ENCODE measurements at regions not wholly inside any gene's neighbourhood (a gene's known extent, or its start where the extent isn't known, plus 50 kb on each side); places are given as distances from the start of the nearest gene placed in this dataset.
"Not testable (repeated sequence)": the region's sequence is repeated elsewhere in the genome, so short reads cannot be mapped to it uniquely, and the experiment has no call there.

- DNase-seq (ENCODE audit: low read depth, low spot score) = no peak
- H3K4me3 ChIP-seq (ENCODE audit: low read length) = no peak overlapping the region
These were observed 293.7 kb upstream of the CLEC14A start for GRCh38 chr14:38549564-38549963.

GRCh38 chr14:38547961-38548490, 292.1 kb upstream of the CLEC14A start:
- H3K4me3 ChIP-seq (ENCODE audit: low read length) = no peak overlapping the region
- no peak for DNase-seq (ENCODE audit: low read depth, low spot score)

GRCh38 chr14:38546932-38547551, 291.1 kb upstream of the CLEC14A start:
- no peak for DNase-seq (ENCODE audit: low read depth, low spot score)
- H3K4me3 ChIP-seq (ENCODE audit: low read length) = no peak overlapping the region

DNA sequence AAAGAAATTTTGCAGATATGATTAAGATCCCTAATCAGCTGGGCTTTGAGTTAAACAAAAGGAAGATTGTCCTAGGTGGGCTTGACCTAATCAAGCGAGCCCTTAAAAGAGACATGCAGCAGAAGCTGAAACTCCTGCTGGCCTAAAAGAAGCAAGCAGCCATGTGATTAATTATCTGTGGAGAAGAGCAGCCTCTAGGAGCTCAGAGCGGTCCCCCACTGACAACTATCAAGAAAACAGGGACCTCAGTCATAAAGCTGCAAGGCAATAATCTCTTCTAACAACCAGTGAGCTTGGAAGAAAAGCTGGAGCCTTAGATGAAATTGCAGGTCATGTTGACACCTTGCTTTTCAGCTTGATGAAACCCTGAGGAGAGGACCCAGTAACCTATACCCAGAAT, 288.9 kb upstream of the CLEC14A start:
- no peak for DNase-seq (ENCODE audit: low read depth, low spot score)
- H3K4me3 ChIP-seq (ENCODE audit: low read length) = no peak overlapping the region

DNA sequence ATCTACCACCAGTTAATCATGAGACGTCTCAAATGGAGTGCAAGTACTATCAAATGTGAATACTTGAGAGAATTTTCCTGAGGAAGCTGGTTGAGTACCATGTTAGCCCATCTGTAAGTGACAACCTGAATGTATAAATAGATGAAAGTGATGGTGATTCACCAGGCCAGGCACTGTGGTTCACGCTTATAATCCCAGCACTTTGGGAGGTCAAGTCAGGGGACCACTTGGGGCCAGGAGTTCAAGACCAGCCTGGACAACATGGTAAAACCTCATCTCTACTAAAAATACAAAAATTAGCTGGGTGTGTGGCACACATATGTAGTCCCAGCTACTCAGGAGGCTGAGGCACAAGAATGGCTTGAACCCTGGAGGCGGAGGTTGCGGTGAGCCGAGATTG, 288.0 kb upstream of the CLEC14A start:
- DNase-seq (ENCODE audit: low read depth, low spot score); H3K4me3 ChIP-seq (ENCODE audit: low read length): not testable (repeated sequence)

GRCh38 chr14:38538053-38538452, 282.2 kb upstream of the CLEC14A start:
- H3K4me3 ChIP-seq (ENCODE audit: low read length); DNase-seq (ENCODE audit: low read depth, low spot score): not testable (repeated sequence)

DNA sequence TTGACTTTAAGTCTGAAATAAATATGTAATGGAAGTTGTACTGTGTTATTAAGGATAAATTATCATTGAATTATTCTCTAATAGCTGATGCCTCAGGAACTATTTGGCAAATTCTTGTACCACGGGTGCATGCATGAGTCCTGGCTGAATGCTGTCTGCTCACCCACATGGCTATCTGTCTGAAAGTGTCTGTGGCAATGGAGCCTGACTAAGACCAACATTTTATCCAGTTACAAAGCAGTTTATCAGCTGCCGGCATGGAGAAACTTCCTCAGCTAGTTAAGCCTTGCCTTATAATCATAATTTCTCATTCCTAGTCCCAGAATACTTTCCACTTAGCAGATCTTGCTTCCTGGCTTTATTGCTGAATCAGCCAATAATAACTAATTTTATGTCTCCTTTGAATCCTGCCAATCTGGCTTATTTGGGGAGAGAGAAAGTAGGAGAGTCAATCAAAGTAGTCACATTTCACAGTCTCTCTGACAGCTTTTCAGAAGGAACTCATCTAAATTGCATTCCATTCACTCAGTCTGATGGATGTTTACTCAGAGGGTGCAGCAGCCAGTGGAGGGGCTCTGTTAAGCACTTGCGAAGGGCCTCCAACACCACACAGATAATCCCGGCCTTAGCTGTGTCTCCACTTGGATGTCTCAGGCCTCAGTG, 280.6 kb upstream of the CLEC14A start:
- DNase-seq (ENCODE audit: low read depth, low spot score) = no peak
- H3K4me3 ChIP-seq (ENCODE audit: low read length) = no peak overlapping the region

DNA sequence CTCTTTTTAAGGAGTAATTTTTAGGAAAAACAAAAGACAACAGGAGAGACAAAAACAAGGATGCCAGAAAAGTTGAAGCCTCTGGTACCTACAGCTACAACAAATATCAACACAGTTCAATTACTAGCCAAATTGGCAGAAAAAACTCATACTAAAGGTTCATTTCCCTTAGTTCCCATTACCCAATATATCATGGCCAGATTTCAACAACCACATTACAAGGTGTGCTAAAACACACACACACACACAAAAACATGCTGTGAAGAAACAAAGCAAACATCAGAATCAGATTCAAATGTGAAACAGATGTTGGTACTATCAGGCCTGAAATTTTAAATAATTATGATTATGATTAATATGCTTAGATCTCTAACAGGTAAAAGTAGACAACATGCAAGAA, 272.7 kb upstream of the CLEC14A start:
- no peak overlapping the region for H3K4me3 ChIP-seq (ENCODE audit: low read length)
- no peak for DNase-seq (ENCODE audit: low read depth, low spot score)

DNA sequence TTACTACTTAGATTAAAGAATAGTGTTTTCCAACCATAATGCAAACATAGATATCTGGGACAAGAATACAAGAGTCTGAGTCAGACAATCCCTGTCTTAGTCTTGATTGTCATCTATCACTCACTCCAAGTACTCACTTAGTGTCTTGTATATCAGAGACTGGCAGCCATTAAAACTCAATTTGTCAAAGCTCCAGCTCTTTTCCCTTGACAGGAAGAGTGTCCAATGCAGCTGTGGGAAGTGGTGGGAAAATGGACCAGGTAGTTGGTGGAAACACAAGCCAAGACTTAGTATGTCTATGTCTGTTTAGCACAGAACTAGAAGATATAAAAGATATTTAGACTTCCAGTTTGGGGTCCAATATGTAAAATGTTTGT, 271.6 kb upstream of the CLEC14A start:
- no peak overlapping the region for H3K4me3 ChIP-seq (ENCODE audit: low read length)
- DNase-seq (ENCODE audit: low read depth, low spot score) = no peak

DNA sequence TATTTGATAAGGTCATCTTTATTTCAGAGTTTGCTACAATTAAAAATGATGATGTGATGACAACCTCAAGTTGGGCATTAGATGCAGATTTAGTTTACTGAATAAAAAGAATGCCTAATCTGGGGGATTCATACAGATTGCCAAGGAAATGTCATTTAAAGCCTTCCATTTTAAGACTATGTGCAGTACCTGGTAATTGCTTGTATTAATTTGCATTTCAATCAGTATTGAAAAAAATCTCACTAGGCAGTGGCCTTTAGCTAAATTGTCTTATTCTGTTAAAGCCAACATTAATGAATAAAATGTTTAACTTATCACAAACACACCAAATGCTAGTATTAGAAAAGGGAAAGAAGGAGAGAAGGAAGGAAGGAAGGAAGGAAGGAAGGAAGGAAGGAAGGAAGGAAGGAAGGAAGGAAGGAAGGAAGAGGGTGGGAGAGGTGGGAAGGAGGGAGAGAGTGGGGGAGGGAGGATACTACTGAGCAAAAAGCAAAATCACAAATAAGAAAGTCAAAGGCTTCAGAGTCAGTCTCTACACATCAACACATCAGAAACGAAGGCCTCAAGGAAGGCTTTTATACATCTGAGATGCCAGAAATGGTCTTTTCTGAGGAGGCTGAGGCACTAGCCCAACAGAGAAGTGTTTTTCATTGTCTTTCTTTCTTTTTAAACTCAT, 271.1 kb upstream of the CLEC14A start:
- H3K4me3 ChIP-seq (ENCODE audit: low read length) = no peak overlapping the region
- no peak for DNase-seq (ENCODE audit: low read depth, low spot score)

DNA sequence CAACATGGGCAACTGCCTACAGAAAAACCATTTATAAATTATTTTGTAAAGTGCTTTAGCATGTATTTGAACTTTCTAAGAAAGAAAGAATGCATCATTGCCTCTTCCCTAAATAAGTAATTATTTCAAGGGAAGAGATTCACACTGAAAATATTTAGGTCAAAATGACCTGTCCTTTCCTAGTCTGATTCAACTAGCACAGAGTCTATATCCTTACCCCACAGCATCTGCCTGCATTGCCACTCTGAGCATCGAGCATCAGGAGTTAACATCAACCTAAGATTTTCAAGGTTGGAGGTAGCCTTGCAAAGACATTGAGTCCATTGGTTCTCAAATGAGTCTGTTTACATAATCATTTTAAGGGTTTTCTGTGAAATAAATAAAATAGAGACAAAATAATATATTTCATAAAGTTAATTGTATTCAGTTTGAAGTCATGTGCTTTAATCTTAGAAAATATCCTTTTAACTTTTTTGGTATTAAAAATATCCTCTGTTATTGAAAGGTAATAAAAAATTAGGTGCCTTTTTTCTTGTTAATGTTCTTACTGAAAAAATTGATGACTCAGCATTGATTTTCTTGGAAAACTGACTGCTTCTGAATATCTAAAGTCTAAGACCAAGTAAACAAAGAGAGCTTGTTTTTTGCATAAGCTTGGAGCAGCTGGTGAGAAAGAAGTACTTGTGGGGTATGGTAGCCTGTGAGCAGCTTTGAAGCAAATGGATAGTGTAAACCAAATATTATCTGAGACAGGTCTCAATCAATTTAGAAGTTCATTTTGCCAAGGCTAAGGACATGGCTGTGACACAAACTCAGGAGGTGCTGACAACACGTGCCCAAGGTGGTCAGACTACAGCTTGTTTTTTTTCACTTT, 269.0 kb upstream of the CLEC14A start:
- no peak for DNase-seq (ENCODE audit: low read depth, low spot score)
- H3K4me3 ChIP-seq (ENCODE audit: low read length) = no peak overlapping the region

DNA sequence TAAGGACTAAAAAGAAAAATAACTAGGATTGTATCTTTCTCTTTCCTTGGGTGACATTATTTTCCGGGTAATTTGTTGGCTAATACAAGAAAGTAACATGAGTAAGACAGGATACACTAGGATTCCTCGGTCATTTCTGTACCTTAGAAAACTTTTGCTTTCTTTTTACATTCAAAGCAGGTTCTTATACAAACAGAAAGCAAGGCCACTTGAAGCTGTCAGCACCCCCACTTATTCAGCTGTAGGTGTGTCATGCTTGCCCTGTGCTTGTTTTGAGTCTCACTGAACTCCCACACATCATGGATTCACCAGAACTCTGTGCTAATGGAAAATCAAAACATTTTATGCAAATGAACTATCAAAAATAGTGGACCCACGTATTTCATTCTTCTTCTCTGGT, 266.8 kb upstream of the CLEC14A start:
- no peak for DNase-seq (ENCODE audit: low read depth, low spot score)
- H3K4me3 ChIP-seq (ENCODE audit: low read length) = no peak overlapping the region

DNA sequence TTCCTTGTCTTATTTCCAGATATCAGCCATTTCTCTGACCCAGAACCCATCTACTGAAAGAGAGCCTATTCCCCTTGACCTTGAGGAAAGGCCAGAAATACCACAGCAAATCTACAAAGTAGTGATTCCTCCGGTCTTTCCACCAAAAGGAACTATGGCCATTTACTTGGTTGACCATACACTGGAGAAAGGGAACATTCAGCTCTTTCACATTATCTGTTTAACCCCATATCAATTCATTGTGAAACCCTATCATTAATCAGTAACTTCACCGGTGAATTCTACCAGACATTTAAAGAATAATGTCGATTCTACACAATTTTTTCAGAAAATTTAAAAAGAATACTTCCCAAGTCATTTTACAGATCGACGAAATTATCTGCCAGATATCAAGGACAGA, 265.7 kb upstream of the CLEC14A start:
- no peak for DNase-seq (ENCODE audit: low read depth, low spot score)

DNA sequence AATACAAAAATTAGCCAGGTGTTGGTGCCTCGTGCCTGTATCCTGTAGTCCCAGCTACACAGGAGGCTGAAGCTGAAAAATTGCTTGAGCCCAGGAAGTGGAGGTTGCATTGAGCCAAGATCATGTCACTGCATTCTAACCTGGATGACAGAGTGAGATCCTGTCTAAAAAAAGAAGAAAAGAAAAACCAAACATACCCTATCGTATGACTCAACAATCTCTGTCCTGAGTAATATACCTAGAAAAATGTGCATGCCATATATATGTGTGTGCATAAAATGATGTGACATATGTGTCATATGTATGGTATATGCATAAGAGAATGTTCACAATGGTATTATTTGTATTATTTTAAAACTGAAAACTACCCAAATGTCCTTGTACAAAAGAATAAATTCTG, 261.5 kb upstream of the CLEC14A start:
- H3K4me3 ChIP-seq (ENCODE audit: low read length) = no peak overlapping the region
- DNase-seq (ENCODE audit: low read depth, low spot score) = no peak

More for the DNA sequence above, 265.7 kb upstream of the CLEC14A start:
- no peak overlapping the region for H3K4me3 ChIP-seq (ENCODE audit: low read length)

DNA sequence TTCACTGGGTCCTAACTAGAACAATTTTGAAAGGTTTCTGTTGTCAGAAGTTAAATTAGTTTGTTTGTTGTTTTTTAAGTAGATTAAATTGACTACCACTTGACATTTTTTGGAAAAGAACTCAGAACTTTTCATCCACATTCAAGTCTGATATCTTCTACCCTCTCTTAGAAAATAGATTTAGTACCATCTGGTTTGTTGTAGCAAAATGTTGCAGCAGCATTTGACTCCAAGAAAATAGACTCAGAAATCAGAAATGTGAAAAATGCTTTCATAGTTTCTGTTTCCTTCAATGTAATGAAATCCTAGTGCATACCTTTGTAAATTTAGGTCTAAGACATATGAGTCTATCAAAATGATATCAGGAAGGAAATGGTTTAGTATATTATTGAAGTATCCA, 256.3 kb upstream of the CLEC14A start:
- H3K4me3 ChIP-seq (ENCODE audit: low read length) = no peak overlapping the region
- DNase-seq (ENCODE audit: low read depth, low spot score) = no peak

GRCh38 chr14:38507299-38507698, 251.4 kb upstream of the CLEC14A start:
- no peak overlapping the region for H3K4me3 ChIP-seq (ENCODE audit: low read length)
- DNase-seq (ENCODE audit: low read depth, low spot score) = no peak

GRCh38 chr14:38505973-38506249, 250.0 kb upstream of the CLEC14A start:
- H3K4me3 ChIP-seq (ENCODE audit: low read length) = no peak overlapping the region
- DNase-seq (ENCODE audit: low read depth, low spot score) = no peak

- no peak overlapping the region for H3K4me3 ChIP-seq (ENCODE audit: low read length)
- no peak for DNase-seq (ENCODE audit: low read depth, low spot score)
These were observed 249.5 kb upstream of the CLEC14A start for GRCh38 chr14:38505221-38505972.

GRCh38 chr14:38504175-38504574, 248.3 kb upstream of the CLEC14A start:
- H3K4me3 ChIP-seq (ENCODE audit: low read length) = no peak overlapping the region
- no peak for DNase-seq (ENCODE audit: low read depth, low spot score)
